ENCODE measurements at regions not wholly inside any gene's neighbourhood (a gene's known extent, or its start where the extent isn't known, plus 50 kb on each side); places are given as distances from the start of the nearest gene placed in this dataset.

DNA sequence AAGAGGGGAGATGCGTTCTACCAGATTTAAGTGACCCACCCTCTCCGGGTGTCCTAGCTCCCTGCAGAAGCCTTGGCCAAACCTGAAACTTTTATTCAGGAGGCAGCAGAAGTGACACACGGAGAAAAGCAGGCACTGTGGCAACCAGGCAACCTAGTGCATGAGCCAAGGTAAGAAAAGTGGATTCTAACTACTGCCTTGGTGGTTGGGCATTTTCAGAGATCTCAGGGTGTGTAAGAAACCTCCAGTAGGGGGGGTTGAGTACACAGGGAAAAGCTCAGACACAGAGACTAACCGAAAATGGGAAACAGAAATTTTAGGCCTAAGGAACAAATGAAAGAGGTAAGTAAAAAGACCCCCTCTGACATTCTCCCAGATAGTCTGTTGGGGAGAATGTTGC is 645.7 kb downstream of the ANKRD7 start:
- H3K79me2 ChIP-seq (ENCODE audit: insufficient read depth, low read length): no peaks in the 10 kb centered on the region
- no peaks in the 10 kb centered on the region for H3K9me2 ChIP-seq (replicated peaks; ENCODE audit: insufficient read depth, low read length)
- no peak overlapping the region for H3K4me2 ChIP-seq (ENCODE audit: low read depth, low read length, poor library complexity, severe bottlenecking)
- no peaks in the 10 kb centered on the region for H3K36me3 ChIP-seq (ENCODE audit: low read length)
- H4K20me1 ChIP-seq (ENCODE audit: low read depth, low read length): no peaks in the 10 kb centered on the region
- no peak overlapping the region for H2AFZ ChIP-seq (ENCODE audit: low read depth, low read length, severe bottlenecking)
- no peaks in the 10 kb centered on the region for H3K27me3 ChIP-seq (ENCODE audit: low read length)
- H3F3A ChIP-seq (ENCODE audit: insufficient read depth): no peaks in the 10 kb centered on the region
- H3K27ac ChIP-seq (ENCODE audit: low read depth, low read length): no peak overlapping the region
- no peak overlapping the region for H3K9ac ChIP-seq (ENCODE audit: low read length)
- no peak overlapping the region for H3K4me3 ChIP-seq (ENCODE audit: insufficient read depth, low read length, poor library complexity, severe bottlenecking)
- TF ChIP-seq, protein P1, sequence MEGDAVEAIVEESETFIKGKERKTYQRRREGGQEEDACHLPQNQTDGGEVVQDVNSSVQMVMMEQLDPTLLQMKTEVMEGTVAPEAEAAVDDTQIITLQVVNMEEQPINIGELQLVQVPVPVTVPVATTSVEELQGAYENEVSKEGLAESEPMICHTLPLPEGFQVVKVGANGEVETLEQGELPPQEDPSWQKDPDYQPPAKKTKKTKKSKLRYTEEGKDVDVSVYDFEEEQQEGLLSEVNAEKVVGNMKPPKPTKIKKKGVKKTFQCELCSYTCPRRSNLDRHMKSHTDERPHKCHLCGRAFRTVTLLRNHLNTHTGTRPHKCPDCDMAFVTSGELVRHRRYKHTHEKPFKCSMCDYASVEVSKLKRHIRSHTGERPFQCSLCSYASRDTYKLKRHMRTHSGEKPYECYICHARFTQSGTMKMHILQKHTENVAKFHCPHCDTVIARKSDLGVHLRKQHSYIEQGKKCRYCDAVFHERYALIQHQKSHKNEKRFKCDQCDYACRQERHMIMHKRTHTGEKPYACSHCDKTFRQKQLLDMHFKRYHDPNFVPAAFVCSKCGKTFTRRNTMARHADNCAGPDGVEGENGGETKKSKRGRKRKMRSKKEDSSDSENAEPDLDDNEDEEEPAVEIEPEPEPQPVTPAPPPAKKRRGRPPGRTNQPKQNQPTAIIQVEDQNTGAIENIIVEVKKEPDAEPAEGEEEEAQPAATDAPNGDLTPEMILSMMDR (IDR thresholded peaks at IDR 0.05; ENCODE audit: insufficient read depth, low read length, poor library complexity, severe bottlenecking): no peak
- no peak for TF ChIP-seq EZH2phosphoT487 (conservative IDR thresholded peaks at IDR 0.05; ENCODE audit: low read length)
- no peaks in the 10 kb centered on the region for H3K9me3 ChIP-seq (ENCODE audit: insufficient read depth, low read length)

DNA sequence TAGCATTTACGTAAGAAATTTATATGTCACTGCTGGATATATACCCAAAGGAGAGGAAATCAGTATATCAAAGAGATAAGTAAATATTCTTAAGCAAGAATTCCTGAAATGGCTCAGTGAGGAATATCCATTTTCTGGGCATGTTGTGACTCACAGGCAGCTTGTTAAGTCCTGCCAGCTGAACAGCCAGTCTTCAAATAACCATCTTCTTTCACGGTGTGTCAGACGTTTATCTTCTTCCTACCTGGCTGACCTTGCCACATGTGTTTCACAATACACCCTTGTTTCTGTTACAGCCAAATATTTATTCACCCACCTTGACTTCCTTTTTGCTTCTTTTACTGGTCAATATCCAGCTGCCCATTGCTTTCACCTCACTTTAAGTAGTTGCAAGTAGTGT is 648.1 kb downstream of the ANKRD7 start:
- TF ChIP-seq, protein P1 (IDR thresholded peaks at IDR 0.05; ENCODE audit: insufficient read depth, low read length, poor library complexity, severe bottlenecking): no peak
- TF ChIP-seq EZH2phosphoT487 (conservative IDR thresholded peaks at IDR 0.05; ENCODE audit: low read length): no peak
- no peak overlapping the region for H3K9ac ChIP-seq (ENCODE audit: low read length)
- H3K36me3 ChIP-seq (ENCODE audit: low read length): no peaks in the 10 kb centered on the region
- no peaks in the 10 kb centered on the region for H3K27me3 ChIP-seq (ENCODE audit: low read length)
- H3K4me3 ChIP-seq (ENCODE audit: insufficient read depth, low read length, poor library complexity, severe bottlenecking): no peak overlapping the region
- H2AFZ ChIP-seq (ENCODE audit: low read depth, low read length, severe bottlenecking): no peak overlapping the region
- H3K9me3 ChIP-seq (ENCODE audit: insufficient read depth, low read length): no peaks in the 10 kb centered on the region
- no peak overlapping the region for H3K4me2 ChIP-seq (ENCODE audit: low read depth, low read length, poor library complexity, severe bottlenecking)
- no peaks in the 10 kb centered on the region for H4K20me1 ChIP-seq (ENCODE audit: low read depth, low read length)
- no peaks in the 10 kb centered on the region for H3K9me2 ChIP-seq (replicated peaks; ENCODE audit: insufficient read depth, low read length)
- H3K79me2 ChIP-seq (ENCODE audit: insufficient read depth, low read length): no peaks in the 10 kb centered on the region
- no peak overlapping the region for H3K27ac ChIP-seq (ENCODE audit: low read depth, low read length)
- H3F3A ChIP-seq (ENCODE audit: insufficient read depth): no peaks in the 10 kb centered on the region

DNA sequence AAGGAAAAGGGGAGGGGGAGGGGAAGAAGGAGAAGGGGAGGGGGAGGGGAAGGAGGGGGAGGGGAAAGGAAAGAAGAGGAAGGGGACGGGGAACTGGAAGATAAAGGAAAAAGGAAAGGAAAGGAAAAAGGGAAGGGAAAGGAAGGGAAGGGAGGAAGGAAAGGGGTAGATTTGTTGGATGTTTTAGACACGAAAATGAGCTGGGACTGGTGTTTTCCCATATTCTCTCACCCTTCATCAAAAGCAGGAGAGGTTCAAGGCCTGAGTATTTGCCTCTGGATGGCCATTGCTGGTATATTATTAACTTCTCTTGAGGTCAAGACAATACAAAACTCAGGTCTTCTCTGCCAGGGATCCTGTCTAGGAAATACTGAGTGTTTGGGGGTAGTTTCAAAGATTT is 652.7 kb downstream of the ANKRD7 start:
- no peaks in the 10 kb centered on the region for H3K9me3 ChIP-seq (ENCODE audit: insufficient read depth, low read length)
- H3K9ac ChIP-seq (ENCODE audit: low read length): no peak overlapping the region
- H3K9me2 ChIP-seq (replicated peaks; ENCODE audit: insufficient read depth, low read length): no peaks in the 10 kb centered on the region
- H3K27me3 ChIP-seq (ENCODE audit: low read length): no peaks in the 10 kb centered on the region
- TF ChIP-seq, protein P1 (IDR thresholded peaks at IDR 0.05; ENCODE audit: insufficient read depth, low read length, poor library complexity, severe bottlenecking): no peak
- TF ChIP-seq EZH2phosphoT487 (conservative IDR thresholded peaks at IDR 0.05; ENCODE audit: low read length): no peak
- H3K4me2 ChIP-seq (ENCODE audit: low read depth, low read length, poor library complexity, severe bottlenecking): no peak overlapping the region
- no peak overlapping the region for H3K27ac ChIP-seq (ENCODE audit: low read depth, low read length)
- no peaks in the 10 kb centered on the region for H3F3A ChIP-seq (ENCODE audit: insufficient read depth)
- H2AFZ ChIP-seq (ENCODE audit: low read depth, low read length, severe bottlenecking): no peak overlapping the region
- no peaks in the 10 kb centered on the region for H3K79me2 ChIP-seq (ENCODE audit: insufficient read depth, low read length)
- H3K4me3 ChIP-seq (ENCODE audit: insufficient read depth, low read length, poor library complexity, severe bottlenecking): no peak overlapping the region
- no peaks in the 10 kb centered on the region for H3K36me3 ChIP-seq (ENCODE audit: low read length)
- H4K20me1 ChIP-seq (ENCODE audit: low read depth, low read length): no peaks in the 10 kb centered on the region
